IPS-15b (cell line): ENCODE measurements at regions not wholly inside any gene's neighbourhood (a gene's known extent, or its start where the extent isn't known, plus 50 kb on each side); places are given as distances from the start of the nearest gene placed in this dataset.

ENCODE experiments used
- H3K27me3 ChIP-seq: one replicate; pipeline ENCODE4 v1.6.1; 2013; ENCODE audit warnings: low read length; ENCODE audit not compliant: control insufficient read depth, insufficient read depth
- H3K36me3 ChIP-seq: one replicate; pipeline ENCODE4 v1.6.1; 2013; ENCODE audit warnings: low read length; ENCODE audit not compliant: control insufficient read depth, insufficient read depth
- H3K4me1 ChIP-seq: one replicate; pipeline ENCODE4 v1.6.1; 2013; ENCODE audit warnings: mild to moderate bottlenecking, low read length; ENCODE audit not compliant: control insufficient read depth, insufficient read depth
- H3K4me3 ChIP-seq: one replicate; pipeline ENCODE4 v1.5.1; 2013; ENCODE audit warnings: low read depth, low read length
- H3K9ac ChIP-seq: one replicate; pipeline ENCODE4 v1.6.1; 2013; ENCODE audit warnings: low read depth, mild to moderate bottlenecking, low read length
- H3K9me3 ChIP-seq: one replicate; pipeline ENCODE4 v1.6.1; 2013; ENCODE audit warnings: mild to moderate bottlenecking, low read length; ENCODE audit not compliant: control insufficient read depth, insufficient read depth

DNA sequence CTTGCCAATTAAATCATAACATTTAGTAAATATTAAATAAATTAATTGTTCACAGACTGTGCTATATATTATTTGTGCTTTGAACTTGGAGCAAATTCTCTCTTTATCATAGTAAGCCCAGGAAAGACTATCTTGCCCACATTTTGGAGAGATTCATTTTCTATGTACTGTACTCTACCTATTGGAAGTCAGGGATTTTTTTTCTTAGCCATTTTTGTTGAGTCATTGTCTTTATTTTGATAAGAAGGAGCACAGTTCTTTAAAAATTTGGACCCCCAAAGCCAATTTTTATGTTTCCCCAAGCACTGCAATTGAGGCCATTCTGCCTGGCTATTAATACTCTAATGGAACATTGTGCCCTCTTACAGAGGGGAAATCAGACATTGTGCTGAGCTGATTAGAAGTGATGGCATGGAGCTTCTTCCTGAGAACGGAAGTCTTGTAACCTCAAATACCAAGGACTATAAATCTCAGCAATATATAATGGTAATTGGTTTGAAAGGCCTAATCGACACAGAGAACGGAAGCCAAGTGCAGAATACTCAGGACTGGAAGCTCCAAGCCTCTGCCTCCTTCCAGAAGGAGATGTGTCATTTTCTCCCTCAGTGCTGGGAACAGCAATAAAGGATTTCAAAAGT lies 188.8 kb upstream of the PAPPA start:
- Histone ChIP-seq H3K36me3 (no peaks in the 10 kb centered on the region), H3K27me3 (no peaks in the 10 kb centered on the region), H3K4me3 (no peak overlapping the region)

DNA sequence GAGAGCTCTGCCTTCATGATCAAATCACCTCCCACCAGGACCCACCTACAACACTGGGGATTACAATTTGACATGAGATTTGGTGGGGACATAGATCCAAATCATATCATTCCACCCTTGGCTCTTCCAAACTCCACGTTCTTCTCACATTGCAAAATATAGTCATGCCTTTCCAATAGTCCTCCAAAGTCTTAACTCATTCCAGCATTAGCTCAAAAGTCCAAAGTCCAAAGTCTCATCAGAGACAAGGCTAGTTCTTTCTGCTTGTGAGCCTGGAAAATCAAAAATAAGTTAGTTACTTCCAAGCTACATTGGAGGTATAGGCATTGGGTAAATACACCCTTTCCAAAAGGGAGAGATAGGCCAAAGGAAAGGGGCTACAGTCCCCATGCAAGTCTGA lies 186.9 kb upstream of the PAPPA start:
- Histone ChIP-seq H3K9ac (no peak overlapping the region), H3K4me3 (no peak overlapping the region), H3K27me3 (no peaks in the 10 kb centered on the region), H3K4me1 (no peaks in the 10 kb centered on the region), H3K9me3 (peaks cover 10% of the 10 kb centered on the region), H3K36me3 (no peaks in the 10 kb centered on the region)

More for the DNA sequence above, 188.8 kb upstream of the PAPPA start:
- Histone ChIP-seq H3K9ac (no peak overlapping the region), H3K4me1 (no peaks in the 10 kb centered on the region), H3K9me3 (peaks cover 10% of the 10 kb centered on the region)

DNA sequence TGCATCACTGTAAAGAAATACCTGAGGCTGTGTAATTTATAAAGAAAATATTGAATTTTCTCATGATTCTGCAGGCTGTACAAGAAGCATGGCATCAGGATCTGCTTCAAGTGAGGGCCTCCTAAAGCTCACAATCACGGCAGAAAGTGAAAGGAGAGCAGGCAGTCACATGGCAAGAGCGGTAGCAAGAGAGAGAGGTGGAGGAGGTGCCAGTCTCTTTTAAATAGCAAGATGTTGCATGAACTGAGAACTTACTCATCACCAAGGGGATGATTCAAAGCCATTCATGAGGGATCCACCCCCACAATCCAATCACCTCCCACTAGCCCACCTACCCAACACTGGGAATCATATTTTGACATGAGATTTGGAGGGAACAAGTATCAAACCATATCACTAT lies 184.5 kb upstream of the PAPPA start:
- peaks cover 10% of the 10 kb centered on the region for H3K9me3 ChIP-seq
- no peaks in the 10 kb centered on the region for H3K36me3 ChIP-seq
- H3K4me1 ChIP-seq: no peaks in the 10 kb centered on the region
- H3K4me3 ChIP-seq: no peak overlapping the region
- H3K9ac ChIP-seq: no peak overlapping the region
- no peaks in the 10 kb centered on the region for H3K27me3 ChIP-seq

DNA sequence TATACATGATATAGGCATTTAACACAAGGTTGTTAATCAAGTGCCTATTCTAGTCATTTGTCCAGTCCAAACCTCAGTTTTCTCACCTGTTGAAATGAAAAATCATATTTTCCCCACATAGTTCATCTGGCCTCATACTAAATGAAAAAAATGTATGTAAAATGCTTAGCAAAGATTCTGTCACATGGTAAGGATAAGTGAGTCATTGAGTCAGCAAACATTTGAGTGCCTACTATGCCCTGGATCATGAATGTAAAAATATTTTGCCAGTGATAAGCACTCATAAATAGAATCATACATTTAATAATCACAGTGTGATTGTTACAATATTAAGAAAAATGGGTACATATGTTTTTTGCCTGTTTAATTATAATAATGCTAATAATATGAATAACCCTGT lies 181.2 kb upstream of the PAPPA start:
- H3K9me3 ChIP-seq: peaks cover 6% of the 10 kb centered on the region

DNA sequence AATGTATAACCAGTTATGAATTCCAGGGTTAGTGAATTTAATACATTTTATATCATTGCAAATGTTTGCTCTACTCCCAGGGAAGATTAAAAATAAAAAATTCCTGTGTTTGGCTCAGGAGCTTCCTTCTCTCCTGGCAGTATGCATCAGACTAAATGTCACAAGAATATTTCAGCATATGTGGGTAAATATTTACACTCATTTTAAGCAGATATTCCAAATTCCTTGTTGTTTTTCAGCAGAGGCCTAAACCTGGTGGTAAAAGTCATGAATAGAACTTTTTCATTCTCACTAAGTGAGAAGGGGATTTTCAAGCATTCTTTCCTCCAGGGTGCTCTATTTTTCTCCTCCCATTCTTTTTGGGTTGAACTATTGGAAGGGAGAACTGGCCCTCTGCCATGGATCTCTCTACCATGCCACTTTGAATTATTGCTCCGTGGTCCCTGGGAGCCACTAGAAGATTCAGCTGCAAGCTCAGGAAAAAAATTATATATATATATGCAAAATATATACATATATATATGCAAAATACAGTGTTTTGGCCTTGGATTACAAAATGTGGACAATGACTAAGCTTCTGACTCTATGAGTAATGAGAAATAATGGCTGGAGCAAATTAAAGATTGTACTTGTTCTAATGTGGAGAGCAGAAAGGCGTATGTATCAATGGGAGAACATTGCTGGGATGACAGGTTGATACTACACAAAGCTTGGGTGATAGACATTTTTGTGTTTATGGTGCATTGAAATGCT lies 180.6 kb upstream of the PAPPA start:
- H3K4me3 ChIP-seq: no peak overlapping the region
- H3K9me3 ChIP-seq: no peaks in the 10 kb centered on the region
- no peaks in the 10 kb centered on the region for H3K36me3 ChIP-seq
- H3K9ac ChIP-seq: no peak overlapping the region
- no peaks in the 10 kb centered on the region for H3K4me1 ChIP-seq
- no peaks in the 10 kb centered on the region for H3K27me3 ChIP-seq

More for the DNA sequence above, 181.2 kb upstream of the PAPPA start:
- Histone ChIP-seq H3K36me3 (no peaks in the 10 kb centered on the region), H3K9ac (no peak overlapping the region), H3K4me3 (no peak overlapping the region), H3K27me3 (no peaks in the 10 kb centered on the region), H3K4me1 (no peaks in the 10 kb centered on the region)

DNA sequence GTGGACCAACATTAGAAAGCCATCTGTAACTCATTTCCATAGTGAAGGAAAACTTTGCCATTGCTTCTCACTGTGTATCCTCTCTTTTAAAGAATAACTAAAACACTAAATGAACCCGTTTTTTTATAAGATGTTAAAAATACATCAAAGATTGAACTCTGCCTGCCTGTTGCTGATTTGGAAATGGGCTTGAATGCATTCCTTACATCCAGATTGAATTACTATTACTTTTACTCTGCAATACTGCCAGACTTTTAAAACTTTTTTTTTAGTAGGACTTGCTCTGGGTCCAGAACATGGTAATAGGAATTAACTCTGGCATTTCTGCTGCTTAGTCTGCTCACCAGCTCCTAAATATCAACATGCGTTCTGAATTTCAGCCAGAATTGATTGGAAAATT lies 176.8 kb upstream of the PAPPA start:
- Histone ChIP-seq H3K9me3 (no peaks in the 10 kb centered on the region), H3K9ac (no peak overlapping the region)

DNA sequence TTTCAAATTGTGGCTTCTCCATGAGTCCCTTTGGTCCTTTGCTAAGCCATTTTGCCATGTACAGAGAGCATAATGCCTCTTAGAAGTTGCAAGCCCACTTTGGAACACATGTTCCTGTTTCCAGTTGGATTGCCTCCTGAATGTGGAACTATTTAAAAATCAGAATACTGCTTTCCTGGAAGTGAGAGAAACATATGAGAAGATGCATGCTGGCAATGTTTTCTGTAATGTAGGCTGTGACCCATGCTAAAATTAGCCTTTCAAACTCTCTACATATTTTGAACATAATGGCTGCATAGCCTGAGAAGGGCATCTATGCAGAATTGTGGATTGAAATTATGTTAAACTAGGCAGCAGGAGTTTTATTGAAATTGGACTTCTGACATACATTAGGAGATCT lies 175.5 kb upstream of the PAPPA start:
- H3K36me3 ChIP-seq: no peaks in the 10 kb centered on the region
- no peak overlapping the region for H3K4me3 ChIP-seq
- H3K4me1 ChIP-seq: peaks cover 4% of the 10 kb centered on the region
- H3K9me3 ChIP-seq: no peaks in the 10 kb centered on the region
- H3K27me3 ChIP-seq: no peaks in the 10 kb centered on the region
- no peak overlapping the region for H3K9ac ChIP-seq

More for the DNA sequence above, 176.8 kb upstream of the PAPPA start:
- Histone ChIP-seq H3K36me3 (no peaks in the 10 kb centered on the region), H3K27me3 (no peaks in the 10 kb centered on the region), H3K4me1 (peaks cover 4% of the 10 kb centered on the region), H3K4me3 (no peak overlapping the region)

DNA sequence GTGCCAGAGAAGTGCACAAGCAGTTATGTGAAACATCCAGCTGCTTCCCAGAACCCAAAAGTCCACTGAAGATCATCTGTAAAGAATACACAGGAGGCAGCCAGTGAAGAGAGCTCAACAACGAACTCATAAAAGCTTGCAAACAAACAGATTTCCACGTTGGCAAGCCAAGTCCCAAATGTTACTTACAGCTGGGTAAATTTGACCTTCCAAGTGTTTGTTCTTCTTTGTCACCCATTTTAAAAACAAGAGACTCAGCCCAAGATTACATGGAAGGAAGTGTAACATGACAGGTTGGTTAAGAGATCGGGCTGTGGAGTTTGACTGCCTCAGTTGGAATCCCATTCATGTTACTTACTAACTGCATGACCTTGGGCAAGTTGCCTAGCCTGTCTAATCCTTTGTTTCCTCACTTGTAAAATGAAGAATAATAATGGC lies 174.9 kb upstream of the PAPPA start:
- peaks cover 4% of the 10 kb centered on the region for H3K4me1 ChIP-seq
- H3K36me3 ChIP-seq: no peaks in the 10 kb centered on the region
- no peaks in the 10 kb centered on the region for H3K27me3 ChIP-seq
- no peak overlapping the region for H3K4me3 ChIP-seq
- no peaks in the 10 kb centered on the region for H3K9me3 ChIP-seq
- H3K9ac ChIP-seq: no peak overlapping the region

DNA sequence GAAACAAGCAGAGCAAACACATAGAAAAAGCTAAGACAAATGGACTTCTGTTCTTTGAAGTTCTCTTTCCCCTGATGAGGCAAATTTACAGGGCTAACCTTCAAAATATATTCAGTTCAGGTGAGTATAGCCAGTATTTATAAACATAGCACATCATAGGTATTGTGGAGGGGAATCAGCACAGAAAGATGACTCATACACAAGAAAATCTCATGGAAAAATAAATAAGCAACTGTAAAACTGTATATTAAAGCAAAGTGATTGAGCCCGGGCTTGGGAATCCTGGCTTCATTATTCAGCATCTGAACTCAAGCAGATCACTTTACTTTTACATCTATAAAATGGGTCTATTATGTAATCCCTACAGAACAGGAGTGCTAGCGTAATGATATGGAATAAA lies 173.5 kb upstream of the PAPPA start:
- Histone ChIP-seq H3K9ac (no peak overlapping the region), H3K4me3 (no peak overlapping the region), H3K4me1 (peaks cover 4% of the 10 kb centered on the region), H3K27me3 (no peaks in the 10 kb centered on the region), H3K36me3 (no peaks in the 10 kb centered on the region), H3K9me3 (no peaks in the 10 kb centered on the region)

DNA sequence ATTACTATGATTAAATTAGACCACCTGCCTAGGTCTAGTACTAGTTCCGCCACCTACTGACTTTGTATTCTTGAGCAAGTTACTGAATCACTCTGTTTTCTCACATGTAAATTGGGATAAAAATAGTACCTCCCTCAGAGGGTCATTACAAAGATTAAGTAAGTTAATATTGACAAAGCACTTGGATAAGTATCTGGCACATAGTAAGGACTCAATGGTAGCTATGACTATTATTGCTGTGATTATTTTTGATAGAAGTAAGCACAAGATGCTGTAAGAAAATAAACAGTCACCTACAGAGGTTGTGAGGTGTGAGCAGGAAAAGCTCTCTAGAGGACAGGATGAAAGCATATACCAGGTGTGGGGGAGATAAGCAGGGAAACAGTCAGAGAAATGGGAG lies 173.1 kb upstream of the PAPPA start:
- H3K4me3 ChIP-seq: no peak overlapping the region
- H3K36me3 ChIP-seq: no peaks in the 10 kb centered on the region
- H3K27me3 ChIP-seq: no peaks in the 10 kb centered on the region
- H3K9ac ChIP-seq: no peak overlapping the region
- peaks cover 4% of the 10 kb centered on the region for H3K4me1 ChIP-seq
- H3K9me3 ChIP-seq: no peaks in the 10 kb centered on the region

DNA sequence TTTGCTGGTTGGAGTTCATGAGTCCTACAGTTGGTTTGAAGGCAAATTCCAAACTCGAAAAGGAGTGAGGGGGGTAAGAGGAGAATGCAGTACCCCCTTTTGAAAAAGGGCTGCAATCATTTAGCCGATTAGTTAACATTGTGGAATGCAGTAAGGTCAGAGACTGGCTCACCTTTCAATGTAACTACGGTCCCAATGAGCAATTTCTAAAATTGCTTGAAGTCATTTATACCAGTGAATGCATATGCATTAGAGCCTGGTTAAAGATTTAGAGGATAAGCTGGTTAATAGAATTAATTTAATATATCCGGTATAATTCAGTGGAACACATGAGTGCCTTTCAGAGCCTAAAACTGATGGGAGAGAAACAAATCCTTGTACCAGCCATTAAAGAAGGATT lies 172.6 kb upstream of the PAPPA start:
- H3K27me3 ChIP-seq: no peaks in the 10 kb centered on the region
- no peaks in the 10 kb centered on the region for H3K9me3 ChIP-seq
- no peaks in the 10 kb centered on the region for H3K36me3 ChIP-seq
- peaks cover 4% of the 10 kb centered on the region for H3K4me1 ChIP-seq
- no peak overlapping the region for H3K9ac ChIP-seq
- H3K4me3 ChIP-seq: no peak overlapping the region

DNA sequence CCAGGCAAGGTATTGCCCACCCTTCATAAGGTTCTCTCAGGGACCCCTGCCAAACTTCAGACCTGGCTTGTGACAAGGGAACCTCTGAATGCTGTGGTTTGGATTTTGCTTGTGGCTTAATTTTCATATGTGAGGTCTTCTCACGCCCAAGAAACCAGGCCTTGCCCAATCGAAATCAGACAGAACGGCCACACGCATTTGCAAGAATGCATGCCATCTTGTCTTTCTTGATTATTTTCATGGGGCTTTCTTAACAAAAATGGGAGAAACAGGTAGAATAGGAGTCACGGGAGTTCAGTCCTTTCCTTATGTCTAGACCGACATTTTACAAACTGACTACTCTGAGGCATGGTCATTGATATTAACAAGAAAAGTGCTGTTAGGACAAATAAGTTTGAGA lies 170.2 kb upstream of the PAPPA start:
- no peak overlapping the region for H3K4me3 ChIP-seq
- H3K27me3 ChIP-seq: no peaks in the 10 kb centered on the region
- no peaks in the 10 kb centered on the region for H3K36me3 ChIP-seq
- peaks cover 4% of the 10 kb centered on the region for H3K4me1 ChIP-seq
- H3K9ac ChIP-seq: no peak overlapping the region
- H3K9me3 ChIP-seq: no peaks in the 10 kb centered on the region
